Endothelial cell (in vitro differentiated cells): ENCODE measurements at regions not wholly inside any gene's neighbourhood (a gene's known extent, or its start where the extent isn't known, plus 50 kb on each side); places are given as distances from the start of the nearest gene placed in this dataset.
"Not testable (repeated sequence)": the region's sequence is repeated elsewhere in the genome, so short reads cannot be mapped to it uniquely, and the experiment has no call there.

Experiments used
- DNase-seq: peaks from one replicate; pipeline ENCODE4 v3.0.0; 2021; ENCODE audit warnings: low spot score
- H3K27ac Mint-ChIP-seq: one replicate; pipeline ENCODE4 v1.8.0; 2021; ENCODE audit warnings: mixed read lengths, inconsistent platforms; ENCODE audit not compliant: unreplicated experiment
- H3K27me3 Mint-ChIP-seq: one replicate; pipeline ENCODE4 v1.8.0; 2021; ENCODE audit warnings: mild to moderate bottlenecking, moderate library complexity, mixed read lengths, inconsistent platforms; ENCODE audit not compliant: unreplicated experiment
- H3K36me3 Mint-ChIP-seq: one replicate; pipeline ENCODE4 v1.8.0; 2021; ENCODE audit warnings: mild to moderate bottlenecking, low read depth, mixed read lengths, inconsistent platforms; ENCODE audit not compliant: unreplicated experiment
- H3K4me1 Mint-ChIP-seq: one replicate; pipeline ENCODE4 v1.8.0; 2021; ENCODE audit warnings: mild to moderate bottlenecking, mixed read lengths, inconsistent platforms; ENCODE audit not compliant: unreplicated experiment
- H3K4me3 Mint-ChIP-seq: one replicate; pipeline ENCODE4 v1.8.0; 2021; ENCODE audit warnings: mild to moderate bottlenecking, mixed read lengths, inconsistent platforms; ENCODE audit not compliant: unreplicated experiment
- H3K9me3 Mint-ChIP-seq: one replicate; pipeline ENCODE4 v1.8.0; 2021; ENCODE audit warnings: mixed read lengths, inconsistent platforms; ENCODE audit not compliant: unreplicated experiment
- TF ChIP-seq, protein P1 (sequence below): fragments of 200-600 bp; sonication (generic); IDR thresholded peaks from one replicate; pipeline ENCODE4 v1.5.0; 2021; ENCODE audit warnings: antibody characterized with exemption; ENCODE audit not compliant: unreplicated experiment

DNA sequence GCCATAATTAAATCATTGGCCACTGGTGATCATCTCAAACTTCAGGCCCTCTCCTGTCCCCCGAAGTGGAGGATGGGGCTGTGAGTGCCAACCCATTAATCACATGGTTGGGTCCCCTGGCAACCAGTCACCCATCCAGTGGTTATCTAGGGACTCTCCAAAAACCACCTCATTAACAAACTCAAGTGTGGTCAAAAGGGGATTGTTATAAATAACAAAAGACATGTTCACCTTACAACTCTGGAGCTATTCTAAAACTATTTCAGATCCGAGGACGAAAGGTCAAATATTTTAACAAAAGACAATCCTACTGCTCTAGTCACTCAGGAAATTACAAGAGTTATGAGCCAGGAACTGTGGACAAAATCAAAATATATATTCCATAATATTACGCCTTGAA is 60.0 kb upstream of the PRNP start:
- peaks cover 2% of the 10 kb centered on the region for H3K36me3 Mint-ChIP-seq

DNA sequence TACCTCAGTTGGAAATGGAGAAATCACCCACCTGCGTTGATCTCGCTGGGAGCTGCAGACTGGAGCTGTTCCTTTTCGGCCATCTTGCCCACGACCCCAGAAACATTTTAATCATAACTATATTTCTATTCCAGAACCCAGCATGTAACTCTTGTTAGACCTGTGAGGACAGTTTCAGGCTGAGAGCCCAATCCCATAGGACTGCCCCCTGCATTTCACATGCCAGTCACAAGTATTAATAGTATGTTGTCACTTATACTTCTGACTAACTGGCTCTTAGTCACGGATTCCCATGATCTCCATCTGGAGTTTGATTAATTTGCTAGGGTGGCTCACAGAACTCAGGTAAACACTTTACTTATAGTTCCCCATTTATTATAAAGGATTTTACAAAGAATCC is 60.6 kb upstream of the PRNP start:
- H3K27ac Mint-ChIP-seq: no peak overlapping the region
- no peaks in the 10 kb centered on the region for H3K9me3 Mint-ChIP-seq
- H3K4me3 Mint-ChIP-seq: no peak overlapping the region
- H3K36me3 Mint-ChIP-seq: no peaks in the 10 kb centered on the region
- no peaks in the 10 kb centered on the region for H3K27me3 Mint-ChIP-seq
- no peak for DNase-seq
- no peaks in the 10 kb centered on the region for H3K4me1 Mint-ChIP-seq
- TF ChIP-seq, protein P1, sequence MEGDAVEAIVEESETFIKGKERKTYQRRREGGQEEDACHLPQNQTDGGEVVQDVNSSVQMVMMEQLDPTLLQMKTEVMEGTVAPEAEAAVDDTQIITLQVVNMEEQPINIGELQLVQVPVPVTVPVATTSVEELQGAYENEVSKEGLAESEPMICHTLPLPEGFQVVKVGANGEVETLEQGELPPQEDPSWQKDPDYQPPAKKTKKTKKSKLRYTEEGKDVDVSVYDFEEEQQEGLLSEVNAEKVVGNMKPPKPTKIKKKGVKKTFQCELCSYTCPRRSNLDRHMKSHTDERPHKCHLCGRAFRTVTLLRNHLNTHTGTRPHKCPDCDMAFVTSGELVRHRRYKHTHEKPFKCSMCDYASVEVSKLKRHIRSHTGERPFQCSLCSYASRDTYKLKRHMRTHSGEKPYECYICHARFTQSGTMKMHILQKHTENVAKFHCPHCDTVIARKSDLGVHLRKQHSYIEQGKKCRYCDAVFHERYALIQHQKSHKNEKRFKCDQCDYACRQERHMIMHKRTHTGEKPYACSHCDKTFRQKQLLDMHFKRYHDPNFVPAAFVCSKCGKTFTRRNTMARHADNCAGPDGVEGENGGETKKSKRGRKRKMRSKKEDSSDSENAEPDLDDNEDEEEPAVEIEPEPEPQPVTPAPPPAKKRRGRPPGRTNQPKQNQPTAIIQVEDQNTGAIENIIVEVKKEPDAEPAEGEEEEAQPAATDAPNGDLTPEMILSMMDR: no peak

More for the DNA sequence above, 60.0 kb upstream of the PRNP start:
- no peak for DNase-seq
- Mint-ChIP-seq H3K4me1 (no peaks in the 10 kb centered on the region), H3K27ac (no peak overlapping the region), H3K4me3 (no peak overlapping the region), H3K9me3 (peaks cover 3% of the 10 kb centered on the region), H3K27me3 (no peaks in the 10 kb centered on the region)
- TF ChIP-seq, protein P1: no peak

DNA sequence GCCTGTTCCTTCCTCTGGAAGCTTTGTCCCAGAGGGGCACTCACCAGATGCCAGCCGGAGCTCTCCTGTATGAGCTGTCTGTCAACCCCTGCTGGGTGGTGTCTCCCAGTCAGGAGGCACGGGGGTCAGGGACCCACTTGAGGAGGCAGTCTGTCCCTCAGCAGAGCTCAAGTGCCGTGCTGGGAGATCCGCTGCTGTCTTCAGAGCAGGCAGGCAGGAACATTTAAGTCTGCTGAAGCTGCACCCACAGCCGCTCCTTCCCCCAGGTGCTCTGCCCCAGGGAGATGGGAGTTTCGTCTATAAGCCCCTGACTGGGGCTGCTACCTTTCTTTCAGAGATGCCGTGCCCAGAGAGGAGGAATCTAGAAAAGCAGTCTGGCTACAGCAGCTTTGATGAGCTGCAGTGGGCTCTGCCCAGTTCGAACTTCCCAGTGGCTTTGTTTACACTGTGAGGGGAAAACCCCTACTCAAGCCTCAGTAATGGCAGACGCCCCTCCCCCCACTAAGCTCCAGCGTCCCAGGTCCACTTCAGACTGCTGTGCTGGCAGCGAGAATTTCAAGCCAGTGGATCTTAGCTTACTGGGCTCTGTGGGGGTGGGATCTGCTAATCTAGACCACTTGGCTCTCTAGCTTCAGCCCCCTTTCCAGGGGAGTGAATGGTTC is 61.5 kb upstream of the PRNP start:
- H3K27me3 Mint-ChIP-seq, H3K4me3 Mint-ChIP-seq, DNase-seq, H3K36me3 Mint-ChIP-seq, H3K27ac Mint-ChIP-seq, H3K9me3 Mint-ChIP-seq, H3K4me1 Mint-ChIP-seq: not testable (repeated sequence)

DNA sequence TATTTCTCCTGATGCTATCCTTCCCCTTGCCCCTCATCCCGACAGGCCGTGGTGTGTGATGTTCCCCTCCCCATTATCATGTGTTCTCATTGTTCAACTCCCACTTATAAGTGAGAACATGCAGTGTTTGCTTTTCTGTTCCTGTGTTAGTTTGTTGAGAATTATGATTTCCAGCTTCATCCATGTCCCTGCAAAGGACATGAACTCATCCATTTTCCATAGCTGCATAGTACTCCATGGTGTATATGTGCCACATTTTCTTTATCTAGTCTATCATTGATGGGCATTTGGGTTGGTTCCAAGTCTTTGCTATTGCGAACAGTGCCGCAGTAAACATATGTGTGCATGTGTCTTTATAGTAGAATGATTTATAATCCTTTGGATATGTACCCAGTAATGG is 67.1 kb upstream of the PRNP start:
- not testable (repeated sequence) for H3K27ac Mint-ChIP-seq, DNase-seq, H3K36me3 Mint-ChIP-seq, H3K27me3 Mint-ChIP-seq, H3K4me3 Mint-ChIP-seq, H3K9me3 Mint-ChIP-seq, H3K4me1 Mint-ChIP-seq

DNA sequence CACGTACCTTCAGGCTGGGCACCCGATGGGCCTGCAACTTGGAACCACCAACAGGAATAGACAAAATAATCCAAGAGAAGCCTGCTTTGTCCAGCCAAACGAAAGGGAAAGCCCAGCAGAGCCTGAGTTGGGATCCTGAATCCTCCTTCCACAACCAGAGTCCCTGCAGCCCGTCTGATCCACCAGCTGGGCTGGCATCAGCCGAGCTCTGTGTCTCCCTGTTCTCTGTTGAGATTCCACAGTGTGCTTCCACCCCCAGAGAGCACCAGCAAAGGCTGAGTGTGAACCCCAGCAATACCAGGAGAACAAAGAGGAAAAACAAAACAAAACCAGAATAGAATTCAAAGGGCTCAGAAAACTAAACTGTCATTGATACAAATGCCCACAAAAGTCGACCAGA is 68.8 kb upstream of the PRNP start:
- H3K9me3 Mint-ChIP-seq: no peaks in the 10 kb centered on the region
- H3K27me3 Mint-ChIP-seq: peaks cover 2% of the 10 kb centered on the region
- DNase-seq: no peak
- no peak overlapping the region for H3K27ac Mint-ChIP-seq
- H3K4me1 Mint-ChIP-seq: peaks cover 17% of the 10 kb centered on the region
- H3K4me3 Mint-ChIP-seq: no peak overlapping the region
- TF ChIP-seq, protein P1: no peak
- no peaks in the 10 kb centered on the region for H3K36me3 Mint-ChIP-seq

DNA sequence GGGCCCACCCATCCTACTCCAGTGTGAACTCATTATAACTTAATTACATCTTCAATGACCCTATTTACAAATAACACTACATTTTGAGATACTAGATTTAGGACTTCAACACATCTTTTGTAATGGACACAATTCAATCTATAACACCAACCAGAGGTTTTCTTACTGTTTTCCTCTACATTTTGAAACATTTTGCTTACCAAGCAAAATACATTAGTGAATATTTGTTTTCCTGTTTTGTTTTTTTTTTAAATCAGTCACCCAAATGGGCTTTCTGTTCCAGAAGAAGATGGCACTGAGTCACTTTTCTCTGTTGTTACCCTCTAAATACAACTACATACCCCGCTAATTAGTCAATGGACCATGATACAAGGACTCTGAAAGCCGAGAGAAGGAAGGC is 69.2 kb upstream of the PRNP start:
- peaks cover 18% of the 10 kb centered on the region for H3K4me1 Mint-ChIP-seq
- H3K36me3 Mint-ChIP-seq: no peaks in the 10 kb centered on the region
- no peaks in the 10 kb centered on the region for H3K9me3 Mint-ChIP-seq
- DNase-seq: no peak
- H3K4me3 Mint-ChIP-seq: no peak overlapping the region
- TF ChIP-seq, protein P1: no peak
- peaks cover 2% of the 10 kb centered on the region for H3K27me3 Mint-ChIP-seq
- H3K27ac Mint-ChIP-seq: no peak overlapping the region
